H1 (cell line): ENCODE measurements at regions not wholly inside any gene's neighbourhood (a gene's known extent, or its start where the extent isn't known, plus 50 kb on each side); places are given as distances from the start of the nearest gene placed in this dataset.

Source experiments
- CTCF ChIA-PET: fragments of 300-600 bp; sonication (Branson Sonifier 250); formaldehyde crosslinking; loops from one replicate; lab custom pipeline; 2021; ENCODE audit not compliant: partially characterized antibody; lab: Charles Lee
- POLR2A ChIA-PET: fragments of 300-600 bp; sonication (Branson Sonifier 250); formaldehyde crosslinking; loops from one replicate; lab custom pipeline; 2021; ENCODE audit warnings: inconsistent platforms; ENCODE audit not compliant: partially characterized antibody; lab: Charles Lee
- DNase-seq, 2 experiments: peaks; one replicate each; pipeline versions ENCODE4 v3.0.0 to v3.0.0-alpha.2; 2010 to 2022; ENCODE audit warnings: low spot score in 2 of 2, low read depth in 1 of 2, mixed read lengths in 1 of 2
- FAIRE-seq: peaks from 2 replicates; lab custom pipeline; 2011; peaks lifted over from hg19 to GRCh38; lab: Jason Lieb, UNC
- H2AFZ ChIP-seq: 2 replicates; pipeline ENCODE4 v1.8.1; 2012; ENCODE audit warnings: low read length, inconsistent platforms
- H2AK5ac ChIP-seq: 2 replicates; pipeline ENCODE4 v1.6.1; 2013; ENCODE audit warnings: low read depth, low read length
- H2BK120ac ChIP-seq: replicated peaks from 2 replicates; pipeline ENCODE3; 2013; ENCODE audit warnings: low read depth, low read length, inconsistent platforms
- H2BK12ac ChIP-seq: 2 replicates; pipeline ENCODE4 v1.6.1; 2013; ENCODE audit warnings: low read depth, low read length
- H2BK15ac ChIP-seq: 2 replicates; pipeline ENCODE4 v1.6.1; 2013; ENCODE audit warnings: low read length
- H2BK20ac ChIP-seq: 2 replicates; pipeline ENCODE4 v1.6.1; 2013; ENCODE audit warnings: low read length
- H2BK5ac ChIP-seq: 2 replicates; pipeline ENCODE4 v1.6.1; 2013; ENCODE audit warnings: low read depth, low read length
- H3K14ac ChIP-seq: 2 replicates; pipeline ENCODE4 v1.6.1; 2013; ENCODE audit warnings: inconsistent platforms; ENCODE audit not compliant: insufficient read length
- H3K18ac ChIP-seq: 2 replicates; pipeline ENCODE4 v1.6.1; 2013; ENCODE audit warnings: low read length; ENCODE audit errors: extremely low read depth
- H3K23ac ChIP-seq: 2 replicates; pipeline ENCODE4 v1.6.1; 2013; ENCODE audit warnings: inconsistent platforms; ENCODE audit not compliant: insufficient read length
- H3K23me2 ChIP-seq: 2 replicates; pipeline ENCODE4 v1.6.1; 2013; ENCODE audit warnings: low read depth, low read length
- H3K27ac ChIP-seq: 2 replicates; pipeline ENCODE4 v1.6.1; 2011; ENCODE audit warnings: low read depth, low read length, inconsistent platforms
- H3K27me3 ChIP-seq, 4 experiments: replicated peaks in 1 of 4; 1 replicate in 1 of 4; 2 replicates in 3 of 4; pipeline versions ENCODE4 v1.6.1 to v1.8.1; 2011 to 2013; ENCODE audit warnings: low read length in 3 of 4, mild to moderate bottlenecking in 3 of 4, inconsistent platforms in 2 of 4, mixed read lengths in 2 of 4, moderate library complexity in 1 of 4; ENCODE audit not compliant: control insufficient read depth in 3 of 4, insufficient read depth in 3 of 4; ENCODE audit errors: extremely low read depth in 1 of 4
- H3K36me3 ChIP-seq, 4 experiments: 2 replicates each; pipeline versions ENCODE4 v1.6.1 to v1.8.1; 2011 to 2013; ENCODE audit warnings: mild to moderate bottlenecking in 4 of 4, low read length in 3 of 4, moderate library complexity in 2 of 4, control low read depth in 1 of 4, inconsistent platforms in 1 of 4; ENCODE audit not compliant: insufficient read depth in 4 of 4, control insufficient read depth in 2 of 4
- H3K4ac ChIP-seq: replicated peaks from 2 replicates; pipeline ENCODE3; 2013; ENCODE audit warnings: low read length, low read depth, mixed read lengths, inconsistent platforms; ENCODE audit not compliant: insufficient read length
- H3K4me1 ChIP-seq, 4 experiments: replicated peaks in 1 of 4; 1 replicate in 1 of 4; 2 replicates in 3 of 4; pipeline versions ENCODE4 v1.6.1 to v1.8.1; 2011 to 2013; ENCODE audit warnings: low read length in 3 of 4, inconsistent platforms in 2 of 4, mixed read lengths in 1 of 4; ENCODE audit not compliant: insufficient read depth in 4 of 4, control insufficient read depth in 3 of 4
- H3K4me2 ChIP-seq, 2 experiments: 2 replicates each; pipeline versions ENCODE4 v1.6.1 to v1.8.1; 2011 to 2013; ENCODE audit warnings: low read depth in 2 of 2, low read length in 2 of 2, control low read depth in 1 of 2, inconsistent platforms in 1 of 2, mild to moderate bottlenecking in 1 of 2; ENCODE audit not compliant: insufficient read depth in 1 of 2
- H3K4me3 ChIP-seq, 4 experiments: fragments of 200-600, 300-600 bp in 1 of 4; sonication (generic), shearing (Covaris generic), sonication (Bioruptor Twin) in 1 of 4; 2 replicates each; pipeline versions ENCODE4 v1.5.1 to v1.8.1; 2011 to 2016; ENCODE audit warnings: low read length in 4 of 4, low read depth in 3 of 4, control low read depth in 2 of 4, inconsistent platforms in 2 of 4, mild to moderate bottlenecking in 2 of 4, mixed read lengths in 1 of 4, moderate library complexity in 1 of 4; ENCODE audit not compliant: insufficient read depth in 2 of 4; ENCODE audit errors: extremely low read depth in 1 of 4
- H3K56ac ChIP-seq: replicated peaks from 2 replicates; pipeline ENCODE3; 2013; ENCODE audit warnings: low read depth, mild to moderate bottlenecking, mixed read lengths, low read length, inconsistent platforms; ENCODE audit not compliant: insufficient read length
- H3K79me1 ChIP-seq: 2 replicates; pipeline ENCODE4 v1.6.1; 2013; ENCODE audit warnings: low read depth, low read length, control low read depth
- H3K79me2 ChIP-seq, 2 experiments: 2 replicates each; pipeline versions ENCODE4 v1.6.1 to v1.8.1; 2012 to 2013; ENCODE audit warnings: low read length in 2 of 2, mild to moderate bottlenecking in 2 of 2, inconsistent platforms in 1 of 2; ENCODE audit not compliant: insufficient read depth in 2 of 2, control insufficient read depth in 1 of 2
- H3K9ac ChIP-seq, 4 experiments: replicated peaks in 1 of 4; 1 replicate in 1 of 4; 2 replicates in 3 of 4; pipeline versions ENCODE4 v1.6.1 to v1.8.1; 2011 to 2013; ENCODE audit warnings: low read depth in 3 of 4, low read length in 3 of 4, control low read depth in 2 of 4, mild to moderate bottlenecking in 2 of 4, moderate library complexity in 2 of 4, inconsistent platforms in 1 of 4; ENCODE audit errors: extremely low read depth in 1 of 4
- H3K9me3 ChIP-seq, 2 experiments: 2 replicates each; pipeline versions ENCODE4 v1.6.1 to v1.8.1; 2012 to 2013; ENCODE audit warnings: mild to moderate bottlenecking in 2 of 2, moderate library complexity in 2 of 2, control low read depth in 1 of 2, inconsistent platforms in 1 of 2, low read depth in 1 of 2, low read length in 1 of 2, mixed read lengths in 1 of 2; ENCODE audit not compliant: insufficient read depth in 2 of 2
- H4K20me1 ChIP-seq, 2 experiments: replicated peaks in 1 of 2; 2 replicates each; pipeline versions ENCODE3 to v1.8.1; 2011 to 2013; ENCODE audit warnings: inconsistent platforms in 2 of 2, low read length in 2 of 2, mild to moderate bottlenecking in 1 of 2; ENCODE audit not compliant: insufficient read depth in 2 of 2, control insufficient read depth in 1 of 2
- H4K5ac ChIP-seq: 2 replicates; pipeline ENCODE4 v1.6.1; 2013; ENCODE audit warnings: low read length, low read depth, mixed read lengths, inconsistent platforms; ENCODE audit not compliant: insufficient read length
- H4K8ac ChIP-seq: 2 replicates; pipeline ENCODE4 v1.8.0; 2013; ENCODE audit warnings: mild to moderate bottlenecking, moderate library complexity, low read length, inconsistent platforms; ENCODE audit not compliant: insufficient read depth; ENCODE audit errors: extremely low read depth
- H4K91ac ChIP-seq: replicated peaks from 2 replicates; pipeline ENCODE3; 2013; ENCODE audit warnings: low read length, mixed read lengths, inconsistent platforms; ENCODE audit not compliant: insufficient read length
- EZH2 ChIP-seq: fragments of 200-600 bp; sonication (generic); IDR thresholded peaks from 2 replicates; pipeline ENCODE4 v1.7.1; 2012; ENCODE audit warnings: low read depth, mild to moderate bottlenecking, moderate library complexity, low read length, inconsistent platforms; ENCODE audit not compliant: severe bottlenecking
- HDAC6 ChIP-seq: IDR thresholded peaks from one replicate; pipeline ENCODE4 v1.7.1; 2012; ENCODE audit warnings: low read depth, mild to moderate bottlenecking, inconsistent platforms, low read length, moderate library complexity
- SP2 ChIP-seq: IDR thresholded peaks from 2 replicates; pipeline ENCODE4 v1.6.1; 2012; ENCODE audit warnings: mild to moderate bottlenecking, low read length, inconsistent platforms
- TAF1 ChIP-seq: IDR thresholded peaks from 2 replicates; pipeline ENCODE4 v1.6.1; 2011; ENCODE audit warnings: mild to moderate bottlenecking, low read depth, low read length
- WGBS, 2 experiments: shearing (Covaris generic) in 1 of 2; methylation state at CpG; one replicate each; pipeline versions ENCODE4 v1.1.6 to v1.1.7; 2013 to 2015; ENCODE audit warnings: low lambda C conversion rate in 2 of 2, mixed read lengths in 2 of 2, inconsistent platforms in 1 of 2, low coverage in 1 of 2, missing lambda C conversion rate in 1 of 2; ENCODE audit not compliant: insufficient replicate concordance in 2 of 2, insufficient coverage in 1 of 2, insufficient read length in 1 of 2; ENCODE audit errors: extremely low coverage in 1 of 2, missing lambda C conversion rate in 1 of 2; 5-methylcytosine and 5-hydroxymethylcytosine counted together

GRCh38 chrX:16524316-16524715 is 125.6 kb upstream of the S100G start:
- H2BK15ac ChIP-seq = no peak overlapping the region
- 100% methylated on average over 1 of the region's 1 CpG; no CpG with 5 or more reads in 1 of the 2 experiments for WGBS, 2 experiments
- H4K20me1 ChIP-seq = no peaks in the 10 kb centered on the region
- H4K8ac ChIP-seq = no peak overlapping the region
- H4K5ac ChIP-seq = no peak overlapping the region
- H3K79me1 ChIP-seq = no peaks in the 10 kb centered on the region
- H3K9me3 ChIP-seq = peaks cover 5 to 8% of the 10 kb centered on the region in 2 experiments; a peak in 3 of 4 replicates
- no peaks in the 10 kb centered on the region for H3K36me3 ChIP-seq
- no peak overlapping the region for H3K9ac ChIP-seq
- H2BK5ac ChIP-seq = no peak overlapping the region
- no peaks in the 10 kb centered on the region for H3K23me2 ChIP-seq
- no peak overlapping the region for H3K23ac ChIP-seq
- no peak overlapping the region for H2BK12ac ChIP-seq
- no peak overlapping the region for H4K91ac ChIP-seq
- no peak overlapping the region for H3K4me3 ChIP-seq
- ChIA-PET POLR2A (no interaction called here), CTCF (no interaction called here)
- H3K56ac ChIP-seq = no peak overlapping the region
- FAIRE-seq (no peak), DNase-seq (no peak)
- no peak overlapping the region for H2AK5ac ChIP-seq
- no peak overlapping the region for H3K4ac ChIP-seq
- no peak overlapping the region for H3K4me2 ChIP-seq
- no peak overlapping the region for H2BK20ac ChIP-seq
- H2AFZ ChIP-seq = no peak overlapping the region
- no peak overlapping the region for H3K14ac ChIP-seq
- H3K4me1 ChIP-seq = no peaks in the 10 kb centered on the region
- H3K27ac ChIP-seq = no peak overlapping the region
- no peaks in the 10 kb centered on the region for H3K27me3 ChIP-seq
- no peak overlapping the region for H2BK120ac ChIP-seq
- no peak overlapping the region for H3K18ac ChIP-seq
- H3K79me2 ChIP-seq = no peaks in the 10 kb centered on the region
- no peak for TF ChIP-seq SP2
- TF ChIP-seq EZH2 = no peak
- TF ChIP-seq HDAC6 = no peak
- no peak for TF ChIP-seq TAF1
